Embryonic facial prominence (tissue), 1 donor: ENCODE measurements at regions not wholly inside any gene's neighbourhood (a gene's known extent, or its start where the extent isn't known, plus 50 kb on each side); places are given as distances from the start of the nearest gene placed in this dataset.
"Not testable (repeated sequence)": the region's sequence is repeated elsewhere in the genome, so short reads cannot be mapped to it uniquely, and the experiment has no call there.

Experiments used
- DNase-seq: peaks from one replicate; pipeline ENCODE4 v3.0.0-alpha.2; 2016; ENCODE audit errors: extremely low spot score

- no peak for DNase-seq
Observed at GRCh38 chr3:106343811-106344210, 475.0 kb upstream of the CBLB start.

DNA sequence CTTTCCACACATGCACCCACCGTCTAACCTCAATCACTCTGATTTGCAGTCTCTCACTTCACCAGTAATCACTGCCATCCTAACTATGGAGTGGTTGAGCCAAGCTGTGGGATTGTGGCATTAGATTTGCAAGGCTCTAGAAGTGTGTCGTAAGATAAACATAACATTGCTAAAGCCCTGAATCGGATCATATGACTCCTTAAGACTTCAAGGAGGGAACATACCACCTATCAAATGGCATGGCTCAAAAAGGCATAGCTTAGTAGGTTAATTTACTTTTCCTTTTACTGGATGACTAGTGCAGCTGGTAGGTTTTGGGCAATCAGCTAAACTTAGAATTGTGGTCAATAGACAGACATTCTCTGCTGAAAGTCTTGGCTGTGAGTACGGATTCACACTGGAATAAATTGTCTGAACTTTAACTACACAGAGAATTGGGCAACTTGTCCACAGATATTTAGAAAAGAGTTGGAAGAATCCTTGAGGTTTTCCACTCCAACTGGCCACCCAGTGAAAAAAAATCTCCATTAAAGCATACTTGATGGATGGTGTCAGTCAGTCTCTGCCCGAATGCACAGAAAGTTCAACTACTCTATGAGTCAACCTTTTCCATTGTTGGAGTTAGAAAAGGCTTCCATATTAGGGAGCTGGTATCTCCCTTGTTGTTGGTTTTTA is 476.7 kb upstream of the CBLB start:
- DNase-seq = peak; percentile 12

DNA sequence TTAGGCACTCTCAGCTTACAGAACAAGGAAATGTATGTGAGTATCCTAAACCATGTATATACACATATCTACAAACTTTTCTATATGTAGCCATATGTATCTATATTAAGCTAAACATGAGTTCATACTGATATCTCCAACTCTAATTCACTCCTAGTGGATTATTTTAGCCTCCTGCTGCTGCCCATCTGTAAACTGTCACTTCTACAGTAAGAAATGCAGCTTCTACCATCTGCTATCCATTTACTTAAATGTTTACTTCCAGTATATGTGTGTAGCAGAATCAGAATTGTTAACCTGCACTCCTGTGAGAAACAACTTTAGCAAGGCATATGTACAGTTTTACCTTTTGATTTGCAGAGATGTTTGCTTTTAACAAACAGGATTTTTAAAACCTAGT is 478.5 kb upstream of the CBLB start:
- DNase-seq = no peak

DNA sequence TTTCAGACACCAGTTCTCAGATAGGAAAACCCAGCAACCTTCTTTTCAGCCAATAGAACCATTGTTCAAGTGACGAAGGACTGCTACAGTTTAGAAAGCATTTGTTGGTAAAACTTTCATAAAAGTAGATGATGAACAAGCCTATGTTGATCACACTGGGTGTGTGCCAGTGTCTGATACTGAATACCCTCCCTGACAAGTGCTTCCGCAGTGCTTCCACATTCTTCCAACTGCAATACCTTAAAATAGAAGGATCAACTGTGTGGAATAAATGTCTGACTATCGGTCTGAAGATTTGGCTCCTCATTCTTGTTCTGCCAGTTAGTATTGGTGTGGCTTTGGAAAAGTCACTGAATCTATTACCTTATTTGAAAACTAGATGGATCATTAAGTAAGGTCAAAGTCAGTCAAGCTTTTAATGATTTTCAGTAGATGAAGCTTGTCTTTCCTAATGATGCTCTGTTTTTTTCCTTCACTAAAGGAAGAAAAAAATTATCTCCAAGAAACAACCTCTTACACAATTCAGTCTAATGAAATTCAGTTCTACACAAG is 479.4 kb upstream of the CBLB start:
- no peak for DNase-seq

GRCh38 chr3:106349191-106349881 is 480.5 kb upstream of the CBLB start:
- DNase-seq = no peak

DNA sequence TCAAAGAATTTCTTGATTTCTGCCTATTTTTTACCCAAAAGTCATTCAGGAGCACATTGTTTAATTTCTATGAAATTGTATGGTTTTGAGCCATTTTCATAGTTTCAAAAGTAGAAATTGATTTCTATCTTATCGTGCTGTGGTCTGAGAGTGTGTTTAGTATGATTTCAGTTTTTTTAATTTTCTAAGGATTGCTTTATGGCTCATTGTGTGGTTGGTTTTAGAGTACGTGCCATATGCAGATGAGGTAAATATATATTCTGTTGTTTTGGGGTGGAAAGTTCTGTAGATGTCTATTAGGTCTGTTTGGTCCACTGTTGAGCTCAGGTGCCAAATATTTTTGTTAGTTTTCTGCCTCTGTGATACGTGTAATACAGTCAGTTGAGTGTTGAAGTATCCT is 487.1 kb upstream of the CBLB start:
- DNase-seq = no peak

DNA sequence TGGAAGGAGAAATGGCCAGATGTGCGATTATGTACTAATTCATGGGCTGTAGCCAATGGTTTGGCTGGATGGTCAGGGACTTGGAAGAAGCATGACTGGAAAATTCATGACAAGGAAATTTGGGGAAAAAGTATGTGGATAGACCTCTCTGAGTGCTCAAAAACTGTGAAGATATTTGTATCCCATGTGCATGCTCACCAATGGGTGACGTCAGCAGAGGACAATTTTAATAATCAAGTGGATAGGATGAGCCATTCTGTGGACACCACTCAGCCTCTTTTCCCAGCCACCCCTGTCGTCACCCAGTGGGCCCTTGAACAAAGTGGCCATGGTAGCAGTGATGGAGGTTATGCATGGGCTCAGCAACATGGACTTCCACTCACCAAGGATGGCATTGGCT is 490.9 kb upstream of the CBLB start:
- DNase-seq = no peak

- not testable (repeated sequence) for DNase-seq
Observed at GRCh38 chr3:106360901-106361300, 492.1 kb upstream of the CBLB start.

DNA sequence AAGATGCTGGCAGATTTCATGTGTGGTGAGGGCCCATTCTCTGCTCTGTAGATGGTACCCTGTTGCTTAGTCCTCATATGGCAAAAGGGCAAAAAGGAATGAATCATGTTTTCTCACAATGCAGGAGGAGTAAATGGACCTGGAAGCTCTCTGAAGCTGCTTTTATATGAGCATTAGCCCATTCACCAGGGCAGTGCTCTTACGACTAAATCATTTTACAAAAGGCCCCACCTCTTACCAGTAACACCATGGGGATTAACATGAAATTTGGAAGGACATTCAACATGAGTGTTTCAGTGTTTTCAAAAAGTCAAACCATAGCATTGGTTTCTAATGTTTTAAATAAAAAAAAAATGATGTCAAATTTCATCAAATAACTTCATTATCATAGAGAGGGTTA is 495.7 kb upstream of the CBLB start:
- no peak for DNase-seq

- no peak for DNase-seq
Observed at GRCh38 chr3:106365061-106365691, 496.4 kb upstream of the CBLB start.

DNA sequence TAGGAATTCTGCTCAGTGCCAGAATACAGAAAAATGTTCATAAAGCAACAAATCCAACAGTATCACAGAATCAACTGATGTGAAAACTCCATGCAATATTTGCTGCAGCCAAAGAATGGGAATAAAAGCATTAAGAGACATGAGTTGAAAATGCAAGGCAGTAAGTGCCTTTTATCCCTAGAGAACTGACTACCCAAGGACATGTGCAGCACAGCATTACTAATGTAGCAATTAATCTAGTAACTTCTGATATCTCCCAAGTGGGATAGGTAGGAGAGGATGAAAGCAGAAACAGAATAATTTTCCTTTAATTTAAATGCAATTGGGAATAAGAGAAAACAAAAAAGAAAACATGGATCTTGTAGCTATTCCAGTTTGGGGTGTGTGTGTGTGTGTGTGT is 497.5 kb upstream of the CBLB start:
- DNase-seq = no peak

DNA sequence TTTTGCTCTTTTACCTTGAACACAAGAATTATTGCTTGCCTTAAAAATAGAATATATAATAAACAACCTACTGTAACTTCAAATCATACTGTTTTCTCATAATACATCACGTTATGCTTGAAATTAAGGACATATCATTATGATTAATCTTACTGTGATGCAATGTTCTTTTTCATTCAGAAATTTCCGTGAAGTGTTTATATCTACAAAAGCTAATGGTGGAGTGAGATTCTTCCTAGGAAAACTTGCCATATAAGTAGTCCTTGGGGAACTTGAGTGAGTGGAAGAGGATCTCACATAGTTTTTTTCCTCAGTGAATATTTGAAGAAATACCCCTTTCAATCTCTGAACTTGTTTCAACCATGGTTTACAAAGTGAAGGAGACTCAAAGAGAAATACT is 498.7 kb upstream of the CBLB start:
- DNase-seq = no peak

DNA sequence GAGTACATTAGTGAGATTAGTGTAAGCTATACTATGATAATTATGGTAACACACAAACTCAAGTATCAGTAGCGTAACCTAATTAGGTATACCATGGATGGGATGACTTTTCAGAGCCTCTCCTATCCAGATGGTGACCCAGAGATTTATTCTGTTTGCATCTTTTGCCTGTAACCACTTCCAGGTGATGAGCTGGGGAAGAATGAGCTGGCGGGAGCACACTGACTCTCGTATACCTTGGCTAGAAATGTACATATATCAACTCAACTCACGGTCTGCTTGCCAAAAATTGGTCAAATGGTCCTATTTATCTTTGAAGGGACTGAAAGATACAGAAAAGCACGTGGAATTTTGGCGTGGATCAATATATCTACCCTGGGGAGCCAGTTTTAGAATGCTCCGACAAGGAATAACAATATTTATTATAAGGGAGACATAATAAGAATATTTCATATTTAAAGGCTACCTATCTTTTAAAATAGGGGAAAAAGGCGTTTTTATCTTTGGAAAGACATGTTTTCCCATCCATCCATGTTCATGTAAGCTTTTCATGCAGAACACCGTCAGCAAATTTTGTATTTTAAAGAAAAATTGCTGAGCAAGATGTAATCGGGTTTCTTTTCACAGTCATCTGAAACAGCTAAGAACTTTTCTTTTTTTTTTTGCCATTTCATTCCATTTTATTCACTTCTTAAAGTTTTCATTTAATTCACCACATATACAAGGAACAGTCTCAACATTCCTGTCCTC is 502.6 kb upstream of the CBLB start:
- DNase-seq = no peak

- DNase-seq = no peak
Observed at GRCh38 chr3:106371971-106372805, 503.4 kb upstream of the CBLB start.

DNA sequence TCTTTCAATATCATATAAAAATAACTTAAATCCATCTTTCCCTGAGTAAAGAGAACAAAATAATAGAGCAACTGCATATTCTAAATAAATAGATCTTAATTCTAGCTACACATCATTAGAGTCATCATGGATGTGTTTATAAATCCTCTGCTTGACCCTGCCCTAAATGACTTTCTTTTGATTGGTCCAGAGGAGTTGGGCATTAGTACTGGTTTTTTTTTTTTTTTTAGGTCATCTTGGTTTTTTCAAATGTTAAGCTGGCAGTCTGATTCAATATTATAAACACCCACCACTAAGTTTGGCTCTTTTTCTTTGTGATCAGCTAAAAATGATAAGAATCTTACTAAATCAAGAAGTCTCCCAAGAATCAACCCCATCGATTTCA is 504.0 kb upstream of the CBLB start:
- DNase-seq = no peak

DNA sequence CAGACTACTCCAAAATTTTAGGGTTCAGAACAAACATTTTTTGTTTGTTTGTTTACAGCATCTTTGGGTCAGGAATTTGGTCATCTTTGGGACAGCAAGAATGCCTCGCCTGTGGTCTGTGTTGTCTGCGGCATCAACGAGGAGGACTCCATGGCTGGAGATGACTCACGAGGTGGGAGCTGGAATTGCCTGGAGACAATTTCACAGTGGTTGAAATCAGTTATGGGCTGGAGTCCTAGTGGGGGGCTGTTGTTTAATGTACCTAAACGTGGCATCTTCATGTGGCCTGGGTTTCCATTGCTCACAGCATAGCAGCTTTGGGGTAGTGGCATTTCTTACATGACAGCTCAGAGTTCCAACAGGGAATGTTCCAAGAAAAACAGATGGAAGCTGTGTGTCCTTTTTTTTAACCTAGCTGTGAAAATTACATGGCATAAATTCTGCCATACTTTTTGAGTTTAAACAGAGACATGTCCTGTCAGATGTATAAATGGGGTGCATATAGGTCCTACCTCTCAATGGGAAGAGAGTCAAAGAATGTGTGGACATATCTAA is 507.3 kb upstream of the CBLB start:
- DNase-seq = no peak

DNA sequence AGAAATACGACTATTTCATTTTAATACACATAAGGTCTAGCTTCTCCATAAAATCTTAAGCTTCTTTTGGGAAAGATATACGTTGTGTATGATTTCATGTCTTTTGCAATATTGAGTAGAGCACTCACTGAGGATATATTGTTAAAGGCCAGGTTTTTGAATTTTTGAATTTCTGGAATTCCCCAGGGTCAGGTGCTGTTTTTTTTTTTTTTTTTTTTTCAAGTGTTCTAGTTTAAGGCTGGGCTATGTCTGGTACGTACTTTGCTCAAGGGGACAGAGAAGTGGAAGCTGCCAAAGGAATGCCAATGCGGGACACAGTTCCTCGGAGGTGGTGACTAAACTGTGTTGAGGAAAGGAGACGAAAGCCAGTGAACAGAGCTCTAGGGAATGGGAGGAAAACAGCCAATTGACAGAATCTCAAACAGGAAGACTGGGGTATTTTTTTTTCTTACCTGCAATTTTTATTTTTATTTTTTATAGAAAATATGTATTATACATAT is 510.5 kb upstream of the CBLB start:
- DNase-seq = no peak

DNA sequence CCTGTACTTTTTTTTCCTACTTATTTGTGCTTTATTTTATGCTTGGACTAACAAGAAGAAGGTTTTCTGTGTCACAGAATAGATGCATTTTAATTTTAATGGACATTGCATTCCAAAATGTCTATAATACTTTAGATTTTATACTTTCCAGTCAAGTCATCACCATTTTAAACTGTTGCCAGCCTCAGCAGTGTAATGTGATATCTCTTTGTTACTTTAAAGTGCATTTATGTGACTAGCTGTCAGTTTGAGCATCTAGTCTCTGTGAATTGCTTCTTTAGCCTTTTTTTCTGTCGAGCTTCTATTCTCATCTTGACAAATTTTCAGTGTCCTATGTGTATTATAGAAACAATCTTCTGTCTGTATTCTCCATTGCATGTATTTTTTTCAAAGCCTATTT is 511.4 kb upstream of the CBLB start:
- no peak for DNase-seq

DNA sequence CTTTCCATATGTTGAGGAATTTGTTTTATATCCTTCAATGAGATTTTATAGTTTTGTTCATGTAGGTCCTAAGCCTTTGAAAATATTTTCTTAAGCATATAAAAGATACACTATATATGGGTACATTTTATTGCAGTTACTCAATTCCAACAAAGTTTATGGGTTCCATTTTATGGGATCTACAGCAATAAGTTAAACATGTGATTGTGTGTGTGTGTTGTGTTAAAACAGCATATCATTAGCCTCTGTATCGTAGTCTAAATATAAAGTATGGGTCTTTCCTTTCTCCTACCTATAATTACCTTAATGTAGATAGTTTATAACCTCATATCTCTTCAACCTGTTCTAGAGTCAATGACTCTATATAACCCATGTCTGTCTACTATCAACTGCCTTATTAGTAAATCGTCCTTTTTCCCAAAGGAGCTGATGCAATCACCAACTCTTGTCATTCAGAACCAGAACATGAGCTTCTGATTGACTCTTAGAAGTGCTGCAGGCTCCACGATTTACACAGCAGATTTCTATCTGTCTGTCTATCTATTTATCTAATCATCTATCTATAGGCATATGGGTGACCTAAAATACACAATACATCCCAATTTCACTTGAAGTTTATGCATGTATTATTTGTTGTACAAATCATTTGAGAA is 512.6 kb upstream of the CBLB start:
- no peak for DNase-seq

GRCh38 chr3:106381939-106382335 is 513.1 kb upstream of the CBLB start:
- DNase-seq = no peak
